GM19023 (cell line): ENCODE measurements at regions not wholly inside any gene's neighbourhood (a gene's known extent, or its start where the extent isn't known, plus 50 kb on each side); places are given as distances from the start of the nearest gene placed in this dataset.
"Not testable (repeated sequence)": the region's sequence is repeated elsewhere in the genome, so short reads cannot be mapped to it uniquely, and the experiment has no call there.

Source experiments
- ATAC-seq: cut with Tn5 transposase; IDR thresholded peaks from one replicate; pipeline ENCODE4 v1.9.1; 2021; ENCODE audit warnings: mild to moderate bottlenecking, moderate library complexity; ENCODE audit not compliant: unreplicated experiment

GRCh38 chr20:56914532-56914931, 285.4 kb downstream of the TFAP2C start:
- ATAC-seq: no peak

GRCh38 chr20:56916345-56916622, 287.2 kb downstream of the TFAP2C start:
- no peak for ATAC-seq

GRCh38 chr20:56920041-56920440, 290.9 kb downstream of the TFAP2C start:
- not testable (repeated sequence) for ATAC-seq

GRCh38 chr20:56922497-56922896, 293.4 kb downstream of the TFAP2C start:
- ATAC-seq: no peak

- ATAC-seq: no peak
Measured at GRCh38 chr20:56924292-56925081, 295.4 kb downstream of the TFAP2C start.

GRCh38 chr20:56925082-56925830, 296.1 kb downstream of the TFAP2C start:
- ATAC-seq: no peak

GRCh38 chr20:56925831-56926170, 296.7 kb downstream of the TFAP2C start:
- no peak for ATAC-seq

GRCh38 chr20:56926501-56926900, 297.4 kb downstream of the TFAP2C start:
- no peak for ATAC-seq

GRCh38 chr20:56927127-56927526, 298.0 kb downstream of the TFAP2C start:
- ATAC-seq: no peak

- ATAC-seq: no peak
Measured at GRCh38 chr20:56928007-56928406, 298.9 kb downstream of the TFAP2C start.

- ATAC-seq: no peak
Measured at GRCh38 chr20:56929606-56930005, 300.5 kb downstream of the TFAP2C start.

- ATAC-seq: no peak
Measured at GRCh38 chr20:56930876-56931275, 301.8 kb downstream of the TFAP2C start.

- ATAC-seq: no peak
Measured at GRCh38 chr20:56932575-56933330, 303.6 kb downstream of the TFAP2C start.

- ATAC-seq: no peak
Measured at GRCh38 chr20:56933331-56933698, 304.2 kb downstream of the TFAP2C start.

- no peak for ATAC-seq
Measured at GRCh38 chr20:56934888-56935287, 305.8 kb downstream of the TFAP2C start.

GRCh38 chr20:56940466-56940865, 311.4 kb downstream of the TFAP2C start:
- ATAC-seq: no peak

GRCh38 chr20:56941101-56941686, 312.1 kb downstream of the TFAP2C start:
- no peak for ATAC-seq

- ATAC-seq: no peak
Measured at GRCh38 chr20:56943946-56944945, 315.1 kb downstream of the TFAP2C start.

- no peak for ATAC-seq
Measured at GRCh38 chr20:56945057-56945456, 316.0 kb downstream of the TFAP2C start.

GRCh38 chr20:56945901-56946300, 316.8 kb downstream of the TFAP2C start:
- ATAC-seq: no peak
